DMS153 treated with DMSO at 0.1 percent for 48 hours (cell line): ENCODE measurements at regions not wholly inside any gene's neighbourhood (a gene's known extent, or its start where the extent isn't known, plus 50 kb on each side); places are given as distances from the start of the nearest gene placed in this dataset.
"Not testable (repeated sequence)": the region's sequence is repeated elsewhere in the genome, so short reads cannot be mapped to it uniquely, and the experiment has no call there.

Source experiments
- DNase-seq: peaks from one replicate; lab custom pipeline; 2025; ENCODE audit not compliant: unreplicated experiment; lab: John Stamatoyannopoulos, UW

- DNase-seq, result no peak
Measured at GRCh38 chr2:66317268-66317890, 117.5 kb upstream of the MEIS1 start.

- no peak for DNase-seq
Measured at GRCh38 chr2:66306483-66306882, 128.4 kb upstream of the MEIS1 start.

- DNase-seq, result peak; percentile 72
Measured at GRCh38 chr2:66305718-66306117, 129.2 kb upstream of the MEIS1 start.

- no peak for DNase-seq
Measured at GRCh38 chr2:66303471-66303870, 131.5 kb upstream of the MEIS1 start.

GRCh38 chr2:66301767-66302140 lies 133.2 kb upstream of the MEIS1 start:
- no peak for DNase-seq

- peak; percentile 16 for DNase-seq
Measured at GRCh38 chr2:66301022-66301766, 133.7 kb upstream of the MEIS1 start.

GRCh38 chr2:66283787-66284186 lies 151.1 kb upstream of the MEIS1 start:
- no peak for DNase-seq

- no peak for DNase-seq
Measured at GRCh38 chr2:66281980-66282379, 152.9 kb upstream of the MEIS1 start.

GRCh38 chr2:66279024-66279423 lies 155.9 kb upstream of the MEIS1 start:
- DNase-seq, result no peak

GRCh38 chr2:66275984-66276383 lies 158.9 kb upstream of the MEIS1 start:
- DNase-seq, result no peak

GRCh38 chr2:66273933-66274490 lies 160.9 kb upstream of the MEIS1 start:
- DNase-seq, result no peak

- no peak for DNase-seq
Measured at GRCh38 chr2:66272751-66273150, 162.2 kb upstream of the MEIS1 start.

- no peak for DNase-seq
Measured at GRCh38 chr2:66271777-66272176, 163.1 kb upstream of the MEIS1 start.

GRCh38 chr2:66270247-66270646 lies 164.7 kb upstream of the MEIS1 start:
- DNase-seq, result no peak

- no peak for DNase-seq
Measured at GRCh38 chr2:66269166-66269565, 165.8 kb upstream of the MEIS1 start.

- DNase-seq, result no peak
Measured at GRCh38 chr2:66268756-66269155, 166.2 kb upstream of the MEIS1 start.

GRCh38 chr2:66264354-66264753 lies 170.6 kb upstream of the MEIS1 start:
- no peak for DNase-seq

- no peak for DNase-seq
Measured at GRCh38 chr2:66255867-66256266, 179.1 kb upstream of the MEIS1 start.

- no peak for DNase-seq
Measured at GRCh38 chr2:66255136-66255535, 179.8 kb upstream of the MEIS1 start.

GRCh38 chr2:66253066-66253465 lies 181.9 kb upstream of the MEIS1 start:
- no peak for DNase-seq

GRCh38 chr2:66252109-66252508 lies 182.8 kb upstream of the MEIS1 start:
- no peak for DNase-seq

GRCh38 chr2:66251573-66251972 lies 183.4 kb upstream of the MEIS1 start:
- DNase-seq, result no peak

- not testable (repeated sequence) for DNase-seq
Measured at GRCh38 chr2:66249089-66249488, 185.8 kb upstream of the MEIS1 start.
